A549 (cell line): ENCODE measurements at regions not wholly inside any gene's neighbourhood (a gene's known extent, or its start where the extent isn't known, plus 50 kb on each side); places are given as distances from the start of the nearest gene placed in this dataset.

Source experiments
- ATAC-seq, 2 experiments: fragments of 200-7000 bp in 1 of 2; fragments of >200 bp in 1 of 2; cut with Nextera tagmentation in 1 of 2; cut with Tn5 transposase in 1 of 2; 3 replicates each; pipeline versions ENCODE4 v1.8.0 to v1.9.1; 2018 to 2020; ENCODE audit warnings: mild to moderate bottlenecking in 1 of 2, moderate library complexity in 1 of 2
- CTCF ChIA-PET: fragments of 300-600 bp; sonication (Branson Sonifier 250); formaldehyde crosslinking; extraction: SDS; loops from one replicate; lab custom pipeline; 2021; ENCODE audit warnings: antibody characterized with exemption, inconsistent platforms; lab: Yijun Ruan, JAX
- POLR2A ChIA-PET: fragments of 350-600 bp; formaldehyde crosslinking; extraction: SDS; loops from one replicate; lab custom pipeline; 2021; ENCODE audit warnings: antibody characterized with exemption, inconsistent platforms; lab: Yijun Ruan, JAX
- DNase-seq, 2 experiments: peaks; one replicate each; pipeline versions ENCODE4 v3.0.0 to v3.0.0-alpha.2; 2011 to 2016; ENCODE audit warnings: low read depth in 1 of 2, low spot score in 1 of 2
- FAIRE-seq: peaks from 2 replicates; lab custom pipeline; 2011; peaks lifted over from hg19 to GRCh38; lab: Jason Lieb, UNC
- H3K27ac ChIP-seq, 2 experiments: fragments of >200 bp; sonication (Bioruptor Twin); formaldehyde crosslinking; 3 replicates each; pipeline ENCODE4 v1.5.1; 2016 to 2017
- H3K4me1 ChIP-seq: fragments of >200 bp; sonication (Bioruptor Twin); formaldehyde crosslinking; 3 replicates; pipeline ENCODE4 v1.6.1; 2016
- H3K4me2 ChIP-seq: fragments of >200 bp; sonication (Bioruptor Twin); formaldehyde crosslinking; 3 replicates; pipeline ENCODE4 v1.6.1; 2016
- H3K4me3 ChIP-seq: fragments of >200 bp; sonication (Bioruptor Twin); formaldehyde crosslinking; 3 replicates; pipeline ENCODE4 v1.5.1; 2016
- H3K9me3 ChIP-seq: fragments of >200 bp; sonication (Bioruptor Twin); formaldehyde crosslinking; 3 replicates; pipeline ENCODE4 v1.6.1; 2016
- BHLHE40 ChIP-seq: IDR thresholded peaks from 2 replicates; pipeline ENCODE4 v1.6.1; 2012; ENCODE audit warnings: low read depth, low read length, inconsistent platforms
- CBX8 ChIP-seq: fragments of 200-600 bp; sonication (generic); IDR thresholded peaks from 2 replicates; pipeline ENCODE4 v1.6.1; 2016
- CEBPB ChIP-seq, 2 experiments: fragments of >200 bp in 1 of 2; sonication (Bioruptor Twin) in 1 of 2; formaldehyde crosslinking in 1 of 2; IDR thresholded peaks; 2 replicates each; pipeline ENCODE4 v1.6.1; 2012 to 2016
- CHD2 ChIP-seq: fragments of 150-350 bp; IDR thresholded peaks from 2 replicates; pipeline ENCODE4 v1.6.1; 2014; ENCODE audit warnings: low read length; ENCODE audit not compliant: partially characterized antibody
- EP300 ChIP-seq, 2 experiments: fragments of >200 bp; sonication (Bioruptor Twin); formaldehyde crosslinking; IDR thresholded peaks; 2 replicates in 1 of 2; 3 replicates in 1 of 2; pipeline ENCODE4 v1.6.1; 2016 to 2017
- FOSB ChIP-seq: fragments of 250-450 bp; sonication (Bioruptor Pico); IDR thresholded peaks from 2 replicates; pipeline ENCODE4 v1.5.0; 2020; ENCODE audit warnings: mild to moderate bottlenecking, moderate library complexity
- FOXS1 ChIP-seq: fragments of 250-450 bp; sonication (Bioruptor Pico); IDR thresholded peaks from 2 replicates; pipeline ENCODE4 v1.5.0; 2020; ENCODE audit warnings: mild to moderate bottlenecking, moderate library complexity
- KDM5A ChIP-seq: fragments of 200-600 bp; sonication (generic); IDR thresholded peaks from 2 replicates; pipeline ENCODE4 v1.6.1; 2016; ENCODE audit warnings: antibody characterized with exemption, mild to moderate bottlenecking
- MYC ChIP-seq: IDR thresholded peaks from 2 replicates; pipeline ENCODE4 v1.6.1; 2012; ENCODE audit warnings: mild to moderate bottlenecking, inconsistent platforms, low read length, improper control_type of control experiment, borderline replicate concordance
- RFX5 ChIP-seq: fragments of 450-650 bp; IDR thresholded peaks from 2 replicates; pipeline ENCODE4 v1.7.1; 2014; ENCODE audit warnings: antibody characterized with exemption, mild to moderate bottlenecking, moderate library complexity
- RNF2 ChIP-seq: fragments of 200-600 bp; sonication (generic); IDR thresholded peaks from 2 replicates; pipeline ENCODE4 v1.6.1; 2016; ENCODE audit warnings: low read depth, mild to moderate bottlenecking, antibody characterized with exemption, moderate library complexity, borderline replicate concordance
- ZC3H11A ChIP-seq: fragments of 450-650 bp; IDR thresholded peaks from 2 replicates; pipeline ENCODE4 v1.6.1; 2014; ENCODE audit warnings: antibody characterized with exemption, mild to moderate bottlenecking
- WGBS: methylation state at CpG from one replicate; pipeline ENCODE4 v1.1.6; 2017; ENCODE audit errors: missing lambda C conversion rate; 5-methylcytosine and 5-hydroxymethylcytosine counted together
- TF ChIP-seq, protein P1 (sequence below): fragments of >200 bp; sonication (Bioruptor Twin); formaldehyde crosslinking; IDR thresholded peaks from 3 replicates; pipeline ENCODE4 v1.6.1; 2016
- TF ChIP-seq, protein P2 (sequence below): fragments of 250-450 bp; sonication (Bioruptor Pico); IDR thresholded peaks from 2 replicates; pipeline ENCODE4 v1.5.0; 2020; ENCODE audit warnings: low read depth, mild to moderate bottlenecking, moderate library complexity
- TF ChIP-seq, protein P3 (sequence below): fragments of 450-650 bp; IDR thresholded peaks from 2 replicates; pipeline ENCODE4 v1.6.1; 2014; ENCODE audit warnings: antibody characterized with exemption
- TF ChIP-seq, protein P4 (sequence below): IDR thresholded peaks from 2 replicates; pipeline ENCODE4 v1.6.1; 2012
- TF ChIP-seq, protein P5 (sequence below): fragments of >200 bp; sonication (Bioruptor Twin); formaldehyde crosslinking; IDR thresholded peaks from 3 replicates; pipeline ENCODE4 v1.5.1; 2016
- TF ChIP-seq, protein P6 (sequence below): fragments of 250-450 bp; sonication (Bioruptor Pico); IDR thresholded peaks from 2 replicates; pipeline ENCODE4 v1.5.0; 2021; ENCODE audit warnings: mild to moderate bottlenecking, moderate library complexity, borderline replicate concordance
- TF ChIP-seq, protein P7 (sequence below): fragments of 150-350 bp; IDR thresholded peaks from 2 replicates; pipeline ENCODE4 v1.6.1; 2014; ENCODE audit warnings: low read depth, mild to moderate bottlenecking, low read length

DNA sequence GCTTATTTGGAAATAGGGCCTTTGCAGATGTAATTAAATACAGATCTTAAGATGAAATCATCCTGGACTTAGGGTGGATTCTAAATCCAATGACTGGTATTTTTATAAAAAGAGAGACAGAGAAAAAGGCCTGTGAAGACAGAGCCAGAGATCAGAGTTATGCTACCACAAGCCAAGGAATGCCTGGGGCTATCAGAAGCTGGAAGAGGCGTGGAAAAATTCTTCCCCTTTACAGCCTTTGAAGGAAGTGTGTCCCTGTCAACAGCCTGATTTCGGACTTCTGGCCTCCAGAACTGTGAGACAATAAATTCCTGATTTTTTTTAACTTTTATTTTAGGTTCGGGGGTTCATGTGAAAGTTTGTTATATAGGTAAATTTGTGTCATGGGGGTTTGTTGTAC is 154.1 kb upstream of the CADPS start (continued):
- TF ChIP-seq, protein P1, sequence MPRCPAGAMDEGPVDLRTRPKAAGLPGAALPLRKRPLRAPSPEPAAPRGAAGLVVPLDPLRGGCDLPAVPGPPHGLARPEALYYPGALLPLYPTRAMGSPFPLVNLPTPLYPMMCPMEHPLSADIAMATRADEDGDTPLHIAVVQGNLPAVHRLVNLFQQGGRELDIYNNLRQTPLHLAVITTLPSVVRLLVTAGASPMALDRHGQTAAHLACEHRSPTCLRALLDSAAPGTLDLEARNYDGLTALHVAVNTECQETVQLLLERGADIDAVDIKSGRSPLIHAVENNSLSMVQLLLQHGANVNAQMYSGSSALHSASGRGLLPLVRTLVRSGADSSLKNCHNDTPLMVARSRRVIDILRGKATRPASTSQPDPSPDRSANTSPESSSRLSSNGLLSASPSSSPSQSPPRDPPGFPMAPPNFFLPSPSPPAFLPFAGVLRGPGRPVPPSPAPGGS = no peak
- no peak for TF ChIP-seq CBX8
- TF ChIP-seq, protein P2, sequence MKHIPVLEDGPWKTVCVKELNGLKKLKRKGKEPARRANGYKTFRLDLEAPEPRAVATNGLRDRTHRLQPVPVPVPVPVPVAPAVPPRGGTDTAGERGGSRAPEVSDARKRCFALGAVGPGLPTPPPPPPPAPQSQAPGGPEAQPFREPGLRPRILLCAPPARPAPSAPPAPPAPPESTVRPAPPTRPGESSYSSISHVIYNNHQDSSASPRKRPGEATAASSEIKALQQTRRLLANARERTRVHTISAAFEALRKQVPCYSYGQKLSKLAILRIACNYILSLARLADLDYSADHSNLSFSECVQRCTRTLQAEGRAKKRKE (CRISPR knock-in tag) = no peak
- TF ChIP-seq, protein P3, sequence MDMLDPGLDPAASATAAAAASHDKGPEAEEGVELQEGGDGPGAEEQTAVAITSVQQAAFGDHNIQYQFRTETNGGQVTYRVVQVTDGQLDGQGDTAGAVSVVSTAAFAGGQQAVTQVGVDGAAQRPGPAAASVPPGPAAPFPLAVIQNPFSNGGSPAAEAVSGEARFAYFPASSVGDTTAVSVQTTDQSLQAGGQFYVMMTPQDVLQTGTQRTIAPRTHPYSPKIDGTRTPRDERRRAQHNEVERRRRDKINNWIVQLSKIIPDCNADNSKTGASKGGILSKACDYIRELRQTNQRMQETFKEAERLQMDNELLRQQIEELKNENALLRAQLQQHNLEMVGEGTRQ = no peak
- no peak for TF ChIP-seq BHLHE40
- TF ChIP-seq, protein P4, sequence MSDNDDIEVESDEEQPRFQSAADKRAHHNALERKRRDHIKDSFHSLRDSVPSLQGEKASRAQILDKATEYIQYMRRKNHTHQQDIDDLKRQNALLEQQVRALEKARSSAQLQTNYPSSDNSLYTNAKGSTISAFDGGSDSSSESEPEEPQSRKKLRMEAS = no peak

DNA sequence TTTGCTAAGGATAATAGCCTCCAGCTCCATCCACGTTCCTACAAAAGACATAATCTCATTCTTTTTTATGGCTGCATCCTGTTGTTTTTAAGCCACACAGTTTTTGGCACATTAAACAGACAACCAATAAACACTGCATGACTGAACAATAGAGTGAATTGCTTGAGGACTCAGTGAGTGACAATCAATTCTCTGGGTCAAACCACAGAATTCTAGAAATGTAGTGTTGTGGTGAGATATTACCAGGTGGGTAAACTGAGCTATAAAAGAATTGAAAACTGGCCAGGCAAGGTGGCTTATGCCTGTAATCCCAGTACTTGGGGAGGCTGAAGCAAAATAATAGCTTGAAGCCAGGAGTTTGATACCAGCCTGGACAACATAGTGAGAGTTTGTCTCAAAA is 154.7 kb upstream of the CADPS start:
- FAIRE-seq (no peak), DNase-seq (no peak), ATAC-seq (no peak)
- POLR2A ChIA-PET = no interaction called here
- no peak for TF ChIP-seq RNF2
- no peak for TF ChIP-seq EP300 (IDR thresholded peaks at IDR 0.05)
- TF ChIP-seq CEBPB (IDR thresholded peaks at IDR 0.05) = no peak
- no peak for TF ChIP-seq KDM5A
- no peak for TF ChIP-seq FOSB (CRISPR knock-in tag)
- TF ChIP-seq ZC3H11A = no peak
- TF ChIP-seq BHLHE40 = no peak
- TF ChIP-seq, protein P5, sequence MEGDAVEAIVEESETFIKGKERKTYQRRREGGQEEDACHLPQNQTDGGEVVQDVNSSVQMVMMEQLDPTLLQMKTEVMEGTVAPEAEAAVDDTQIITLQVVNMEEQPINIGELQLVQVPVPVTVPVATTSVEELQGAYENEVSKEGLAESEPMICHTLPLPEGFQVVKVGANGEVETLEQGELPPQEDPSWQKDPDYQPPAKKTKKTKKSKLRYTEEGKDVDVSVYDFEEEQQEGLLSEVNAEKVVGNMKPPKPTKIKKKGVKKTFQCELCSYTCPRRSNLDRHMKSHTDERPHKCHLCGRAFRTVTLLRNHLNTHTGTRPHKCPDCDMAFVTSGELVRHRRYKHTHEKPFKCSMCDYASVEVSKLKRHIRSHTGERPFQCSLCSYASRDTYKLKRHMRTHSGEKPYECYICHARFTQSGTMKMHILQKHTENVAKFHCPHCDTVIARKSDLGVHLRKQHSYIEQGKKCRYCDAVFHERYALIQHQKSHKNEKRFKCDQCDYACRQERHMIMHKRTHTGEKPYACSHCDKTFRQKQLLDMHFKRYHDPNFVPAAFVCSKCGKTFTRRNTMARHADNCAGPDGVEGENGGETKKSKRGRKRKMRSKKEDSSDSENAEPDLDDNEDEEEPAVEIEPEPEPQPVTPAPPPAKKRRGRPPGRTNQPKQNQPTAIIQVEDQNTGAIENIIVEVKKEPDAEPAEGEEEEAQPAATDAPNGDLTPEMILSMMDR = no peak
- TF ChIP-seq MYC = no peak
- TF ChIP-seq RFX5 = no peak
- Histone ChIP-seq H3K4me1 (no peaks in the 10 kb centered on the region), H3K4me3 (no peak overlapping the region), H3K9me3 (no peaks in the 10 kb centered on the region), H3K4me2 (no peak overlapping the region), H3K27ac (no peak overlapping the region)
- 0% methylated on average over 1 of the region's 1 CpG for WGBS
- CTCF ChIA-PET = interaction anchor here (0.6 to 1.1 kb wide), 2 partner anchors 9 to 730 kb away, joined by 3 read pairs; no protein-coding TSS in a partner anchor

DNA sequence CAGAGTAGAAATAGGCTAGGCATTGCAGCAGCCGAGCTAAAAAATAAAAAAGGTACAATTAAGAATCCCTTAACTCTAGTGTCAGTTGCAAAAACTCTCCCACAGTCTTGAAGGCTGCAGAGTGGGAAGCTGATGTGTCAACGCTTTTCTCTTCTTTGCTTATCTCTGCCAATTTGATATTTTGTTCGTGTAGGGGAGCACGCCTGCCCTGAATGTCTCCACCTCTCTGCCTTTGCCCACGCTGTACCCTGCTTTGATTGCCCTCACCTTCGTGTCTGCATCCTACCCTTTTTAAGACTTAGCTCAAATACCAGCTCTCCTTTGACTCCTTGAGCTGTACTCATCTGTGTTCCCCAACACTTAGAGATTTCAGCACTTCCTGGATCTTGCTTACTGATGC is 155.4 kb upstream of the CADPS start:
- WGBS = 2% methylated on average over 6 of the region's 6 CpGs
- no peak for ATAC-seq
- Histone ChIP-seq H3K27ac (no peak overlapping the region), H3K9me3 (no peaks in the 10 kb centered on the region), H3K4me1 (no peaks in the 10 kb centered on the region), H3K4me2 (no peak overlapping the region), H3K4me3 (no peak overlapping the region)
- FAIRE-seq = no peak
- ChIA-PET CTCF (interaction anchor here (1.1 kb wide), 1 partner anchor 10 kb away, joined by 3 read pairs; no protein-coding TSS in a partner anchor), POLR2A (no interaction called here)
- no peak for TF ChIP-seq CHD2
- TF ChIP-seq, protein P5 = no peak
- TF ChIP-seq FOXS1 (CRISPR knock-in tag) = no peak
- TF ChIP-seq CBX8 = no peak
- TF ChIP-seq, protein P6, sequence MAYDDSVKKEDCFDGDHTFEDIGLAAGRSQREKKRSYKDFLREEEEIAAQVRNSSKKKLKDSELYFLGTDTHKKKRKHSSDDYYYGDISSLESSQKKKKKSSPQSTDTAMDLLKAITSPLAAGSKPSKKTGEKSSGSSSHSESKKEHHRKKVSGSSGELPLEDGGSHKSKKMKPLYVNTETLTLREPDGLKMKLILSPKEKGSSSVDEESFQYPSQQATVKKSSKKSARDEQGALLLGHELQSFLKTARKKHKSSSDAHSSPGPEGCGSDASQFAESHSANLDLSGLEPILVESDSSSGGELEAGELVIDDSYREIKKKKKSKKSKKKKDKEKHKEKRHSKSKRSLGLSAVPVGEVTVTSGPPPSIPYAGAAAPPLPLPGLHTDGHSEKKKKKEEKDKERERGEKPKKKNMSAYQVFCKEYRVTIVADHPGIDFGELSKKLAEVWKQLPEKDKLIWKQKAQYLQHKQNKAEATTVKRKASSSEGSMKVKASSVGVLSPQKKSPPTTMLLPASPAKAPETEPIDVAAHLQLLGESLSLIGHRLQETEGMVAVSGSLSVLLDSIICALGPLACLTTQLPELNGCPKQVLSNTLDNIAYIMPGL (CRISPR knock-in tag) = no peak
- no peak for TF ChIP-seq CEBPB (IDR thresholded peaks at IDR 0.05)
- TF ChIP-seq, protein P7, sequence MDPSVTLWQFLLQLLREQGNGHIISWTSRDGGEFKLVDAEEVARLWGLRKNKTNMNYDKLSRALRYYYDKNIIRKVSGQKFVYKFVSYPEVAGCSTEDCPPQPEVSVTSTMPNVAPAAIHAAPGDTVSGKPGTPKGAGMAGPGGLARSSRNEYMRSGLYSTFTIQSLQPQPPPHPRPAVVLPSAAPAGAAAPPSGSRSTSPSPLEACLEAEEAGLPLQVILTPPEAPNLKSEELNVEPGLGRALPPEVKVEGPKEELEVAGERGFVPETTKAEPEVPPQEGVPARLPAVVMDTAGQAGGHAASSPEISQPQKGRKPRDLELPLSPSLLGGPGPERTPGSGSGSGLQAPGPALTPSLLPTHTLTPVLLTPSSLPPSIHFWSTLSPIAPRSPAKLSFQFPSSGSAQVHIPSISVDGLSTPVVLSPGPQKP = no peak
- TF ChIP-seq RFX5 = no peak
- DNase-seq = no peak
